Suprapubic skin (tissue), 4 donors: ENCODE measurements at regions not wholly inside any gene's neighbourhood (a gene's known extent, or its start where the extent isn't known, plus 50 kb on each side); places are given as distances from the start of the nearest gene placed in this dataset.

Source experiments
- DNase-seq, 2 donors: peaks; one replicate each; pipeline ENCODE4 v3.0.0-alpha.2; 2019; ENCODE audit warnings: low spot score in 2 of 2
- H3K27ac ChIP-seq: fragments of 200-600 bp; sonication (generic); one replicate; pipeline ENCODE4 v1.5.1; 2019
- H3K27me3 ChIP-seq: fragments of 200-600 bp; sonication (generic); one replicate; pipeline ENCODE4 v1.5.1; 2019
- H3K36me3 ChIP-seq: fragments of 200-600 bp; sonication (generic); one replicate; pipeline ENCODE4 v1.5.1; 2019
- H3K4me1 ChIP-seq: fragments of 200-600 bp; sonication (generic); one replicate; pipeline ENCODE4 v1.5.1; 2019
- H3K4me3 ChIP-seq: fragments of 200-600 bp; sonication (generic); one replicate; pipeline ENCODE4 v1.5.1; 2019; ENCODE audit warnings: mild to moderate bottlenecking
- H3K9me3 ChIP-seq: fragments of 200-600 bp; sonication (generic); one replicate; pipeline ENCODE4 v1.5.1; 2019
- EP300 ChIP-seq: sonication (generic); formaldehyde crosslinking; IDR thresholded peaks from one replicate; pipeline ENCODE4 v1.6.1; 2017; ENCODE audit warnings: antibody characterized with exemption
- POLR2A ChIP-seq, 2 donors: fragments of 450-650 bp; IDR thresholded peaks; one replicate each; pipeline ENCODE4 v1.6.1; 2017; ENCODE audit warnings: antibody characterized with exemption in 2 of 2, mild to moderate bottlenecking in 2 of 2, moderate library complexity in 2 of 2
- POLR2AphosphoS5 ChIP-seq, 3 donors: sonication (generic); formaldehyde crosslinking; IDR thresholded peaks; one replicate each; pipeline ENCODE4 v1.6.1; 2017; ENCODE audit warnings: antibody characterized with exemption in 3 of 3
- WGBS: methylation state at CpG from one replicate; pipeline ENCODE4 v1.1.5; 2018; 5-methylcytosine and 5-hydroxymethylcytosine counted together
- TF ChIP-seq, protein P1 (sequence below), 2 donors: fragments of 200-600 bp in 1 of 2; fragments of 450-650 bp in 1 of 2; sonication (generic) in 1 of 2; IDR thresholded peaks; one replicate each; pipeline ENCODE4 v1.5.1; 2016 to 2019; ENCODE audit warnings: antibody characterized with exemption in 2 of 2, mild to moderate bottlenecking in 1 of 2, moderate library complexity in 1 of 2

DNA sequence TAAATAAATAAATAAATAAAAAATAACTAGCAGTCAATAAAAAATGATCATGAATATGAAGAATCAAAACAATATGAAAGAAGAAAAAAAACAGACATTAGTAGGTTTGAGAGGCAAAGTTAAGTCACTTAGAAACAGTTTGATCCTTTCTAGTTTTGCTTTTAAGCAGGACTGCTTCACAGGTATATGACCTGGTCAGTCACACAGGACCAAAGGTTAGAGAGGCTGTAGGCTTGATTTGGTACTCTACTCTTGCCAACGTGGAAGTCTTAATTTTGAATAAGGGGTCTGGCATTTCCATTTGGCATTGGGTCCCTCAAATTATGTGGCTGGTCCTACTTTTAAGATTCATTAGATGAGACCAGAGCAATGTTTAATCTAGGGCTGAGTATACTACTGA lies 441.7 kb upstream of the NECTIN3 start:
- Histone ChIP-seq H3K4me3 (no peak overlapping the region), H3K27me3 (no peaks in the 10 kb centered on the region), H3K9me3 (no peaks in the 10 kb centered on the region), H3K36me3 (no peaks in the 10 kb centered on the region), H3K27ac (no peak overlapping the region), H3K4me1 (no peaks in the 10 kb centered on the region)
- no peak for DNase-seq
- TF ChIP-seq EP300 (no peak), POLR2A (IDR thresholded peaks at IDR 0.05) (no peak), POLR2AphosphoS5 (IDR thresholded peaks at IDR 0.05) (no peak)
- TF ChIP-seq, protein P1, sequence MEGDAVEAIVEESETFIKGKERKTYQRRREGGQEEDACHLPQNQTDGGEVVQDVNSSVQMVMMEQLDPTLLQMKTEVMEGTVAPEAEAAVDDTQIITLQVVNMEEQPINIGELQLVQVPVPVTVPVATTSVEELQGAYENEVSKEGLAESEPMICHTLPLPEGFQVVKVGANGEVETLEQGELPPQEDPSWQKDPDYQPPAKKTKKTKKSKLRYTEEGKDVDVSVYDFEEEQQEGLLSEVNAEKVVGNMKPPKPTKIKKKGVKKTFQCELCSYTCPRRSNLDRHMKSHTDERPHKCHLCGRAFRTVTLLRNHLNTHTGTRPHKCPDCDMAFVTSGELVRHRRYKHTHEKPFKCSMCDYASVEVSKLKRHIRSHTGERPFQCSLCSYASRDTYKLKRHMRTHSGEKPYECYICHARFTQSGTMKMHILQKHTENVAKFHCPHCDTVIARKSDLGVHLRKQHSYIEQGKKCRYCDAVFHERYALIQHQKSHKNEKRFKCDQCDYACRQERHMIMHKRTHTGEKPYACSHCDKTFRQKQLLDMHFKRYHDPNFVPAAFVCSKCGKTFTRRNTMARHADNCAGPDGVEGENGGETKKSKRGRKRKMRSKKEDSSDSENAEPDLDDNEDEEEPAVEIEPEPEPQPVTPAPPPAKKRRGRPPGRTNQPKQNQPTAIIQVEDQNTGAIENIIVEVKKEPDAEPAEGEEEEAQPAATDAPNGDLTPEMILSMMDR (IDR thresholded peaks at IDR 0.05) = no peak
- WGBS = 94% methylated on average over 1 of the region's 1 CpG

DNA sequence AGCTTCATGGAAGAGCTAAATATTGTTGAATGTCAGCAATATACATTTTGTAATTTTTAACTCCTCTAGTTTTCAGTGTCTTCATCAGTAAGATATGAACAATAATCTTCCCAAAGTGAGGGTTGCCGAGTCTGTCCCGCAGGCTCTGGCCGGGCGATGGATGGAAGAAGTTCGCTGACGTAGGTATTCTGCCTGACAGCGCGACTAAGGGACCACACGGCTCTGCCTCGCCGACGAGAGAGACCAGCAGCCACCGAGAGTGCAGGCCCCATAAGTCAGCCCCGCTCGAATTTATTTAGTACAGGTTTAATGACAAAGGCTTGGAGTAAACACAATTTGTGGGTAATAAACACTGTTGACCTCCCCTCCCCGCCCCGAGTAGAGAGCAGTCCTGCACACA lies 427.4 kb upstream of the NECTIN3 start:
- Histone ChIP-seq H3K9me3 (no peaks in the 10 kb centered on the region), H3K4me1 (no peaks in the 10 kb centered on the region), H3K27ac (no peak overlapping the region), H3K36me3 (no peaks in the 10 kb centered on the region), H3K4me3 (no peak overlapping the region), H3K27me3 (no peaks in the 10 kb centered on the region)
- WGBS = 96% methylated on average over 17 of the region's 17 CpGs
- no peak for DNase-seq
- no peak for TF ChIP-seq EP300

DNA sequence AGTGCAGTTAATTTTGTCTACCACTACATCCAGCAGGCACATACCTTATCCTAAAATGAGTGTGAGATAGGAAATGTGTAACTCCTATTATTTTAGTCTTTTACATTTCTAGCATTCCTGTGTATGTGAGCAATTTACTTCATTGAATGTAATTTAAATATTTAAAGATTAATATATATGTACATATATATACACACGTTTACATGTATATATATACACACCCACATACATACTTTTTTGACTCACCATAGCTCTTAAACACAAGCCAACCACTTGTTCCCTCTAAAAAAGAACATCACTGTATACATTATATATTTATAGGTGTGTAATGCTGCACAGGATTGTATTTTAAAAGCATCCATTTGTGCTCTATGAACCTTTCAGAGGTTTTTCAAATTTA lies 425.6 kb upstream of the NECTIN3 start:
- Histone ChIP-seq H3K9me3 (no peaks in the 10 kb centered on the region), H3K27ac (no peak overlapping the region), H3K4me3 (no peak overlapping the region), H3K4me1 (no peaks in the 10 kb centered on the region), H3K36me3 (no peaks in the 10 kb centered on the region), H3K27me3 (no peaks in the 10 kb centered on the region)
- no peak for DNase-seq
- 51% methylated on average over 1 of the region's 1 CpG for WGBS
- TF ChIP-seq POLR2A (IDR thresholded peaks at IDR 0.05) (no peak), EP300 (no peak), POLR2AphosphoS5 (IDR thresholded peaks at IDR 0.05) (no peak)
- TF ChIP-seq, protein P1 (IDR thresholded peaks at IDR 0.05) = no peak

DNA sequence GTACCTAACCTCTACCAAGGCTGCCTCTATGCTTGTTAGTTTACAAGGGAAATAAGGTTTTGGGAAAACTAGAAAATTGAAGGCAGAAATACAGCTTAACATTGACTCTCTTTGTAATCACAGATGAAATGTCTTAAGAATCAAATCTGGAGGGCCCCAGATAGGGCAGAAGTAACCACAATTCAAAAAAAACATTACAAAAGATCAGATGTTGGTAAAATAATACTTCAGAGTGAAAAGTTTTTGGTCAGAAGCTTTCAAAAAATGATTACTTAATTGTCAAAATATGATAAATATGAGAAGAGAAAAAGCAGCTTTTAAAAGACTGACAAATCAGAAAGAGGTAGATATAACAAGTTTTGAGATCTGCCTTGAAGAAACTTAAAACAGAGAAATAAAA lies 425.1 kb upstream of the NECTIN3 start:
- no peaks in the 10 kb centered on the region for H3K27me3 ChIP-seq
- DNase-seq = no peak
- no peaks in the 10 kb centered on the region for H3K4me1 ChIP-seq
- no peak overlapping the region for H3K27ac ChIP-seq
- no peak overlapping the region for H3K4me3 ChIP-seq
- no peaks in the 10 kb centered on the region for H3K36me3 ChIP-seq
- TF ChIP-seq POLR2AphosphoS5 (IDR thresholded peaks at IDR 0.05) (no peak), EP300 (no peak), POLR2A (IDR thresholded peaks at IDR 0.05) (no peak)
- H3K9me3 ChIP-seq = no peaks in the 10 kb centered on the region

DNA sequence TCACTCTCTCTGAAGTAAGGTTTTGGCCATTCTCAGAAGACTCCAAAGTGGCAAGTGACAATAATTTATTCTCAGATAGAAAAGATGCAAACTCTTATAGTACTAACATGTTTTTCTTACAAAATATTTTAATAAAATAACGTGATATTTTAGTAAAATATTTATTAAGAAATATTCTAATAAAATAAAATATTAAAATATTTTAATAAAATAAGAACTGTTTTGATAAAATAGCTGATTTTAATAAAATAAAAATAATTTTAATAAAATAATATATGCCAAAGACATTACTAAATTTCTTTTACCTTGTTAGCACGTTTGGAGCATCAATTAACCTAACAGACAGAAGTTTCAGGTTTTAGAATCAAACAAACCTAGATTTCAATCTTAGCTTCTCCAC lies 424.0 kb upstream of the NECTIN3 start:
- H3K9me3 ChIP-seq = no peaks in the 10 kb centered on the region
- no peaks in the 10 kb centered on the region for H3K4me1 ChIP-seq
- no peak for TF ChIP-seq POLR2AphosphoS5 (IDR thresholded peaks at IDR 0.05)
- TF ChIP-seq, protein P1 (IDR thresholded peaks at IDR 0.05) = no peak
- TF ChIP-seq EP300 = no peak
- TF ChIP-seq POLR2A (IDR thresholded peaks at IDR 0.05) = no peak
- H3K4me3 ChIP-seq = no peak overlapping the region
- WGBS = 31% methylated on average over 2 of the region's 2 CpGs
- no peaks in the 10 kb centered on the region for H3K36me3 ChIP-seq
- no peak for DNase-seq
- no peaks in the 10 kb centered on the region for H3K27me3 ChIP-seq
- no peak overlapping the region for H3K27ac ChIP-seq

DNA sequence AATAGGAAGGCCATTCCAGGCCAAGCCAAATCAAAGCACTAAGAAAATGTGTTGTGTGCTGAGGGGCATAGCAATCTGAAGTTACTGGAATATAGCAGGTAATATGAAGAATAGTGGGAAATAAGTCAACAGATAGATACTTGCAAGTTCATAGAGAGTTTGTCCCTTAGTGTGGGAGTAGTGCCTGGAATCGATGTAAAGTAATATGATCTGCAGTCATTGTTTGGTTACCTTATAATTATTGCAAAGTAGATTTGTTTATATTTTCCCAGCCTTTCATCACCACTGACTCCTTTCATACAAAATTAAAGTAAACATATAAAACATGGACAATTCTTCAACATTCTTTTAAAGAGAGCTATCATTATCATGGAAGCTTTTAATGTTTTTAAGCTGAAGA lies 420.9 kb upstream of the NECTIN3 start:
- Histone ChIP-seq H3K4me1 (no peaks in the 10 kb centered on the region), H3K4me3 (no peak overlapping the region), H3K27me3 (no peaks in the 10 kb centered on the region), H3K9me3 (no peaks in the 10 kb centered on the region), H3K36me3 (no peaks in the 10 kb centered on the region), H3K27ac (no peak overlapping the region)
- no peak for DNase-seq
- WGBS = 72% methylated on average over 1 of the region's 1 CpG
- TF ChIP-seq POLR2A (IDR thresholded peaks at IDR 0.05) (no peak), EP300 (no peak), POLR2AphosphoS5 (IDR thresholded peaks at IDR 0.05) (no peak)
- TF ChIP-seq, protein P1 (IDR thresholded peaks at IDR 0.05) = no peak
